ENCODE measurements at regions not wholly inside any gene's neighbourhood (a gene's known extent, or its start where the extent isn't known, plus 50 kb on each side); places are given as distances from the start of the nearest gene placed in this dataset.

GRCh38 chr20:12594410-12595088, 414.2 kb upstream of the SPTLC3 start:
- no peak for TF ChIP-seq POLR2A (IDR thresholded peaks at IDR 0.05; ENCODE audit: low read depth, low read length)
- TF ChIP-seq SPI1 (IDR thresholded peaks at IDR 0.05; ENCODE audit: low read depth, low read length) = no peak
- no peak for TF ChIP-seq POU2F2 (IDR thresholded peaks at IDR 0.05; ENCODE audit: low read depth, low read length)
- TF ChIP-seq PAX5 (IDR thresholded peaks at IDR 0.05; ENCODE audit: insufficient read depth, low read length, severe bottlenecking) = no peak
- TF ChIP-seq POLR2AphosphoS5 (IDR thresholded peaks at IDR 0.05; ENCODE audit: low read depth, low read length) = no peak
- TF ChIP-seq TAF1 (IDR thresholded peaks at IDR 0.05; ENCODE audit: low read depth, low read length) = no peak
- FAIRE-seq (no peak), DNase-seq (ENCODE audit: insufficient read length, low spot score) (no peak)

GRCh38 chr20:12595841-12596240, 412.9 kb upstream of the SPTLC3 start:
- DNase-seq (ENCODE audit: insufficient read length, low spot score) (no peak), FAIRE-seq (no peak)
- TF ChIP-seq POLR2A (IDR thresholded peaks at IDR 0.05; ENCODE audit: low read depth, low read length) (no peak), POU2F2 (IDR thresholded peaks at IDR 0.05; ENCODE audit: low read depth, low read length) (no peak), SPI1 (IDR thresholded peaks at IDR 0.05; ENCODE audit: low read depth, low read length) (no peak), PAX5 (IDR thresholded peaks at IDR 0.05; ENCODE audit: insufficient read depth, low read length, severe bottlenecking) (no peak), TAF1 (IDR thresholded peaks at IDR 0.05; ENCODE audit: low read depth, low read length) (no peak), POLR2AphosphoS5 (IDR thresholded peaks at IDR 0.05; ENCODE audit: low read depth, low read length) (no peak)

GRCh38 chr20:12596863-12597262, 411.9 kb upstream of the SPTLC3 start:
- DNase-seq (ENCODE audit: insufficient read length, low spot score) (no peak), FAIRE-seq (no peak)
- TF ChIP-seq SPI1 (IDR thresholded peaks at IDR 0.05; ENCODE audit: low read depth, low read length) = no peak
- TF ChIP-seq PAX5 (IDR thresholded peaks at IDR 0.05; ENCODE audit: insufficient read depth, low read length, severe bottlenecking) = no peak
- no peak for TF ChIP-seq POLR2A (IDR thresholded peaks at IDR 0.05; ENCODE audit: low read depth, low read length)
- TF ChIP-seq TAF1 (IDR thresholded peaks at IDR 0.05; ENCODE audit: low read depth, low read length) = no peak
- TF ChIP-seq POU2F2 (IDR thresholded peaks at IDR 0.05; ENCODE audit: low read depth, low read length) = no peak
- no peak for TF ChIP-seq POLR2AphosphoS5 (IDR thresholded peaks at IDR 0.05; ENCODE audit: low read depth, low read length)

- TF ChIP-seq POU2F2 (IDR thresholded peaks at IDR 0.05; ENCODE audit: low read depth, low read length) (no peak), POLR2A (IDR thresholded peaks at IDR 0.05; ENCODE audit: low read depth, low read length) (no peak), POLR2AphosphoS5 (IDR thresholded peaks at IDR 0.05; ENCODE audit: low read depth, low read length) (no peak), PAX5 (IDR thresholded peaks at IDR 0.05; ENCODE audit: insufficient read depth, low read length, severe bottlenecking) (no peak), TAF1 (IDR thresholded peaks at IDR 0.05; ENCODE audit: low read depth, low read length) (no peak), SPI1 (IDR thresholded peaks at IDR 0.05; ENCODE audit: low read depth, low read length) (no peak)
- DNase-seq (ENCODE audit: insufficient read length, low spot score) (no peak), FAIRE-seq (no peak)
Measured at GRCh38 chr20:12597551-12597950, 411.2 kb upstream of the SPTLC3 start.

GRCh38 chr20:12598894-12599293, 409.9 kb upstream of the SPTLC3 start:
- TF ChIP-seq TAF1 (IDR thresholded peaks at IDR 0.05; ENCODE audit: low read depth, low read length) (no peak), SPI1 (IDR thresholded peaks at IDR 0.05; ENCODE audit: low read depth, low read length) (no peak), POLR2A (IDR thresholded peaks at IDR 0.05; ENCODE audit: low read depth, low read length) (no peak), POU2F2 (IDR thresholded peaks at IDR 0.05; ENCODE audit: low read depth, low read length) (no peak), POLR2AphosphoS5 (IDR thresholded peaks at IDR 0.05; ENCODE audit: low read depth, low read length) (no peak), PAX5 (IDR thresholded peaks at IDR 0.05; ENCODE audit: insufficient read depth, low read length, severe bottlenecking) (no peak)
- DNase-seq (ENCODE audit: insufficient read length, low spot score) (no peak), FAIRE-seq (no peak)

GRCh38 chr20:12599494-12599893, 409.3 kb upstream of the SPTLC3 start:
- FAIRE-seq (no peak), DNase-seq (ENCODE audit: insufficient read length, low spot score) (no peak)
- TF ChIP-seq TAF1 (IDR thresholded peaks at IDR 0.05; ENCODE audit: low read depth, low read length) (no peak), POLR2AphosphoS5 (IDR thresholded peaks at IDR 0.05; ENCODE audit: low read depth, low read length) (no peak), PAX5 (IDR thresholded peaks at IDR 0.05; ENCODE audit: insufficient read depth, low read length, severe bottlenecking) (no peak), POU2F2 (IDR thresholded peaks at IDR 0.05; ENCODE audit: low read depth, low read length) (no peak), POLR2A (IDR thresholded peaks at IDR 0.05; ENCODE audit: low read depth, low read length) (no peak), SPI1 (IDR thresholded peaks at IDR 0.05; ENCODE audit: low read depth, low read length) (no peak)

GRCh38 chr20:12605751-12606150, 403.0 kb upstream of the SPTLC3 start:
- FAIRE-seq (no peak), DNase-seq (ENCODE audit: insufficient read length, low spot score) (no peak)
- no peak for TF ChIP-seq TAF1 (IDR thresholded peaks at IDR 0.05; ENCODE audit: low read depth, low read length)
- TF ChIP-seq POU2F2 (IDR thresholded peaks at IDR 0.05; ENCODE audit: low read depth, low read length) = no peak
- no peak for TF ChIP-seq PAX5 (IDR thresholded peaks at IDR 0.05; ENCODE audit: insufficient read depth, low read length, severe bottlenecking)
- no peak for TF ChIP-seq POLR2A (IDR thresholded peaks at IDR 0.05; ENCODE audit: low read depth, low read length)
- TF ChIP-seq POLR2AphosphoS5 (IDR thresholded peaks at IDR 0.05; ENCODE audit: low read depth, low read length) = no peak
- TF ChIP-seq SPI1 (IDR thresholded peaks at IDR 0.05; ENCODE audit: low read depth, low read length) = no peak

- FAIRE-seq (no peak), DNase-seq (ENCODE audit: insufficient read length, low spot score) (no peak)
- TF ChIP-seq POU2F2 (IDR thresholded peaks at IDR 0.05; ENCODE audit: low read depth, low read length) = no peak
- TF ChIP-seq PAX5 (IDR thresholded peaks at IDR 0.05; ENCODE audit: insufficient read depth, low read length, severe bottlenecking) = no peak
Measured at GRCh38 chr20:12610871-12611270, 397.9 kb upstream of the SPTLC3 start.

GRCh38 chr20:12614764-12615163, 394.0 kb upstream of the SPTLC3 start:
- FAIRE-seq (no peak), DNase-seq (ENCODE audit: insufficient read length, low spot score) (no peak)
- TF ChIP-seq TAF1 (IDR thresholded peaks at IDR 0.05; ENCODE audit: low read depth, low read length) (no peak), POLR2AphosphoS5 (IDR thresholded peaks at IDR 0.05; ENCODE audit: low read depth, low read length) (no peak)

- no peak for TF ChIP-seq TAF1 (IDR thresholded peaks at IDR 0.05; ENCODE audit: low read depth, low read length)
- TF ChIP-seq POU2F2 (IDR thresholded peaks at IDR 0.05; ENCODE audit: low read depth, low read length) = no peak
- TF ChIP-seq SPI1 (IDR thresholded peaks at IDR 0.05; ENCODE audit: low read depth, low read length) = no peak
- no peak for TF ChIP-seq POLR2A (IDR thresholded peaks at IDR 0.05; ENCODE audit: low read depth, low read length)
- no peak for TF ChIP-seq POLR2AphosphoS5 (IDR thresholded peaks at IDR 0.05; ENCODE audit: low read depth, low read length)
- no peak for TF ChIP-seq PAX5 (IDR thresholded peaks at IDR 0.05; ENCODE audit: insufficient read depth, low read length, severe bottlenecking)
- DNase-seq (ENCODE audit: insufficient read length, low spot score) (no peak), FAIRE-seq (no peak)
Measured at GRCh38 chr20:12617076-12617475, 391.7 kb upstream of the SPTLC3 start.

All from GM12891 (cell line).